CD4-positive, alpha-beta T cell treated with Interleukin-10 for 1 hour (primary cell): ENCODE measurements at regions not wholly inside any gene's neighbourhood (a gene's known extent, or its start where the extent isn't known, plus 50 kb on each side); places are given as distances from the start of the nearest gene placed in this dataset.

Source experiments
- DNase-seq: peaks from one replicate; pipeline ENCODE4 v3.0.0-alpha.2; 2020

- DNase-seq: no peak
Observed at GRCh38 chr12:111310076-111310870, 58.6 kb downstream of the PHETA1 start.

- no peak for DNase-seq
Observed at GRCh38 chr12:111309584-111309983, 59.3 kb downstream of the PHETA1 start.

DNA sequence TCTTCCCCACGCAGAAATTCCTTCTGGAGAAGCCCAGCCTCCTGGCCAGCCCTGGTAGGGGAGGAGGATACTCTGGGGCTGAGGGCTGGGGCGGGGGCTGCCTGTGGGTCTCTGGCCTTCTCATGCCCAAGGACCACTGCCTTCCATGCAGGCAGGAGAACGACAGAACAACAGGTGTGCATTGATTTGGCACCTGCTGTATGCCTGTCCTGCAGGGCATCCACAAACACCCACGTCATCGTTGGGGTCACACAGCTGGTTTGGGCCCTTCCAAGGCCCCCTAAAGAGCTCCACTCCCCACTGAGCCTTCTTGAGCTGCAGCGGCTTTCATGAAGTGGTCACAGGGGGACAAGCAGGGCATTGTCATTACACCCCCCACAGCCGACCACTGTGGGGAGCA lies 60.4 kb downstream of the PHETA1 start:
- no peak for DNase-seq

GRCh38 chr12:111304642-111305071 lies 64.2 kb downstream of the PHETA1 start:
- peak; percentile 23 for DNase-seq

GRCh38 chr12:111303531-111303930 lies 65.4 kb downstream of the PHETA1 start:
- DNase-seq: no peak

- DNase-seq: peak; percentile 43
Observed at GRCh38 chr12:111298582-111299436, 70.1 kb downstream of the PHETA1 start.

DNA sequence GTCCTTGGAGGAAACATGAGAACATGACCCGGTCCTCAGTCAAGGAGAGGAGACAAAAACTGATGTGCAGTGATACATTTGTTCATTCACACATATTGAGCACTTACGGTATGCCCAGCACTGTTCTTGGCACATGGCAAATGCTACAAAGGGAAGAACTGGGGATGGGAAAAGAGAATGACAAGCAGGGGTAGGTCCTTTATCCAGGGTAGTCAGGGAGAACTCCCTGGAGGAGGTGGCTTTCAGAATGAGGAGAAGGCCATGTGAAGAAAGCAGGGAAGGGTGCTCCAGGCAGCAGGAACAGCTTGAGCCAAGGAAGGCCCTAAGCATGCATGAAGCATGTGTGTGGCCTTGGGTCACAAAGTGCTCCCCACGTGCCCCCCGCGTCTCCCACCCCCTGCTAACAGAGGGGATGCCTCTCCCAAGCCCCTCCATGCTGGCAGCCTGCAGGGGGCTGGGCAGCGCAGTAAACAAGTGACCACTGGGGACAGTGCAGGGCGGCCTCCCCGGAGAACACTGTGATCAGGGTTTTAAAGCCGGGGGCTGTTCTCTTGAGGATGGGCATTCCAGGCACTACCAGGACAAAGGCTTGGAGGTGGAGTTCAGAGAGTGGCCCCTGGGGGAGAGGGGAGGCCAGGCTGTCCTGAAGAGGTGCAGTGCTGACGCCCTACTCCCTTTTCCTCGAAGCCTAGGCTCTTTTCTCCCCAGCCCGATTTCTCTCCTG lies 71.0 kb downstream of the PHETA1 start:
- no peak for DNase-seq

- no peak for DNase-seq
Observed at GRCh38 chr12:111296906-111297463, 71.9 kb downstream of the PHETA1 start.

DNA sequence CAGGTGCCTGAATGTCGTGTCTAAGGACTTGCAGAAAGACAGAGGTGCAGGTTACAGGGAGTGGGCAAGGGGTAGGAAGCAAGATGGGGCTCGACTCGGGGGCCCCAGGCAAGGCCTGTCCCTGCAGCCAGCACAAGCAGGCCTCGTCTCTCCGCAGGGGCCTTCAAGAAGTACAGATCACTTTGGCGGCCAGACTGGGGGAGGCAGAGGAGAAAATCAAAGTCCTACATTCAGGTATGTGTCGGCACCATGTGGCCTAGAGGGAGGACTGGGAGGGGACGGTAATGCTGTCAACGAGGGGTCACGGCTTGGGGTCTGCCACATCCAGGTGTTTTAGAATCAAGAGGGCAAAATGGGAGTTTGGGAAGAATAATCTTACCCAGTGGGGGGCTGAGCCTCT lies 73.7 kb downstream of the PHETA1 start:
- DNase-seq: no peak

- no peak for DNase-seq
Observed at GRCh38 chr12:111293266-111294009, 75.5 kb downstream of the PHETA1 start.

- DNase-seq: no peak
Observed at GRCh38 chr12:111291357-111291756, 77.5 kb downstream of the PHETA1 start.

DNA sequence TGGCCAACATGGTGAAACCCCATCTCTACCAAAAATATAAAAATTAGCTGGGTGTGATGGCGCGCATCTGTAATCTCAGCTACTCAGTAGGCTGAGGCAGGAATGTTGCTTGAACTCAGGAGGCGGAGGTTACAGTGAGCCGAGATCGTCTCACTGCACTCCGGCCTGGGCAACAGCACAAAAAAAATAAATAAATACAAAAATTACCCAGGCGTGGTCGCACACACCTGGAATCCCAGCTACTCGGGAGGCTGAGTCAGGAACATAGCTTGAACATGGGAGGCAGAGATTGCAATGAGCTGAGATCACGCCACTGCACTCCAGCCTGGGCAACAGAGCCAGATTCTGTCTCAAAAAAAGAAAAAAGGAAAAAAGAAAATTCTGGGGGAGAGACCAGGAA lies 80.1 kb downstream of the PHETA1 start:
- DNase-seq: no peak

- DNase-seq: no peak
Observed at GRCh38 chr12:111287125-111287900, 81.6 kb downstream of the PHETA1 start.

DNA sequence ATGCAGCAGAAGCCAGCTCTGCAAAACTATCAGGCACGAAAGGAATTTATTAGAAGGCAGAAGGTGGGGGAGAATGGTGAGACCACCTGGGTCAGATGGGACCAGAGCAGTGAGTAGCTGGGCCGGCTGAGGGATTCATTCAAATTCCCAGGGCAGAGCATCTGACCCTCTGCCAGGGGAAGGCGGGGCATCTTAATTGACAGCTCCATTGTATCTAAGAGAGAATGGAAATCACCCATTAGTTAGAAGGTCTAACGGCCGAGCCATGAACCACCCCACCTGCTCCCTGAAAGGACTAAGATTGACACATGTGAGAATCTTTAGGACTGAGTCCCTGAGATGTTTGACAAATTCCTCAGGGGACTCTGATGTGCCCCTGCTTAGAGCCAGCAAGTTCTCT lies 83.7 kb downstream of the PHETA1 start:
- DNase-seq: no peak

GRCh38 chr12:111284709-111285108 lies 84.2 kb downstream of the PHETA1 start:
- no peak for DNase-seq

DNA sequence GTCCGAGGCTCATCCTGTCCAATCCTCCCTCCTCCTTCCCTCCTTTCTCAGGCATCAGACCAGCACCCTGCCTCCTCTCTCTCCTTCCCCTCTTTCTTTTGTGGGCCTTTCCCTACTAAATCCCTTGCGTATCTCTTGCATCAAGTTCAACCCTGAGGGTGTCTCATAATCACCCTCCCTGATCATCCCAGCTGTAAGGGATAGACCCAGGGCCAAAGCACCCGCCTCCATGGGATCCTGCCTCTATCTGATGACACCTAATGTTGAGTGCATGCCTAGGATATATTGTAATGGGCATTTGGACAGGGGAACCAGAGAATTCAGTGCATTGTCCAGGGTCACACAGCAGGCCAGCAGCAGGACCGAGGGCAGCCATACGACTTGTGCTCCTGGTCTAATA lies 84.9 kb downstream of the PHETA1 start:
- no peak for DNase-seq

DNA sequence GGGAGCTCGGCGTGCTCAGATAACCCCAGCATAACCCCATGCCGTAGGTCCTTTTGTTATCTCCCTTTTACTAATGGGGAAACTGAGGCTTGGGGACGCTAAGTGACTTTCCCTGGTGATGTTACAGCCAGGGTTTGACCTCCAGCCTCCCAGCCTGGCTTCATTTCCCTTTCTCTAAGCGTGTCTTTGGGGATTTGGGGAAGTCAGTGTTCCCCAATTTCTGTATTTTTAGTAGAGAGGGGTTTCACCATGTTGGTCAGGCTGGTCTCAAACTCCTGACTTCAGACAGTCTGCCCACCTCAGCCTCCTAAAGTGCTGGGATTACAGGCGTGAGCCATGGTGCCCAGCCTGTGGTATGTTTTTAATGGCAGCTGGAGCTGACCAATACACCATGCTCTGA lies 85.4 kb downstream of the PHETA1 start:
- DNase-seq: no peak

GRCh38 chr12:111277570-111277969 lies 91.3 kb downstream of the PHETA1 start:
- no peak for DNase-seq

DNA sequence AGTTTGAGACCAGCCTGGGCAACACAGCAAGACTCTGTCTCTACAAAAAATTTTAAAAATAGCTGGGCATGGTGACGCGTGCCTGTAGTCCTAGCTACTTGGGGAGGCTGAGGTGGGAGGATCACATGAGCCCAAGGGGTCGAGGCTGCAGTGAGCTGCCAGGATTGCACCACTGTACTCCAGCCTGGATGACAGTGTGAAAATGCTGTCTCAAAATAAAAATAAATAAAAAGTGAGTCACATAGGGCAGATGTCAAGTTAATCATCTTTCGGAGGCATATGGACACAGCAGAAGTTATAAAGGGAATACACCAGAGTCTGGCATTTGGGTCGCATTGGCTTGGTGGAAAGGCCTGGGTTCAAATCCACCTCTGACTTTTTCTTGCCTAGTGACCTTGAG lies 92.7 kb downstream of the PHETA1 start:
- DNase-seq: no peak

- no peak for DNase-seq
Observed at GRCh38 chr12:111275308-111275707, 93.6 kb downstream of the PHETA1 start.

DNA sequence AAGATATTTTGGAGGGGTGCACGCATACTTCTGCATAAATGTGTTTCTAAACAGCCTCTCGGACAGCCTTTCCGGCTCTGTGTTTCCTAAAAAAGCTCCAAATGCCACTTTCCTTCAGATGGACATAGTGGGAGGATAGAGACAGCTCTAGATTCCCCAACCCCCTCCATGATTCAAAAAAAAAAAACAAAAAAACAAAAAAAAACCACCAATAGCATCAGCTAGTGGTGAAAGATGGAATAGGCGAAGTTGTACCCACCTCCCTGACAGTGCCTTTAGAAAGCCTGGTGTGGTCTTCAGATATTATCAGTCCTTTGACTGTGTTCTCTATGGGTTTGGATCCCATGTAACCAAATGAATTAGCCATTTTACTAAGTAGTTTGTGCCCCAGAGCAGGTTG lies 94.1 kb downstream of the PHETA1 start:
- no peak for DNase-seq
